ENCODE measurements at regions not wholly inside any gene's neighbourhood (a gene's known extent, or its start where the extent isn't known, plus 50 kb on each side); places are given as distances from the start of the nearest gene placed in this dataset.

DNA sequence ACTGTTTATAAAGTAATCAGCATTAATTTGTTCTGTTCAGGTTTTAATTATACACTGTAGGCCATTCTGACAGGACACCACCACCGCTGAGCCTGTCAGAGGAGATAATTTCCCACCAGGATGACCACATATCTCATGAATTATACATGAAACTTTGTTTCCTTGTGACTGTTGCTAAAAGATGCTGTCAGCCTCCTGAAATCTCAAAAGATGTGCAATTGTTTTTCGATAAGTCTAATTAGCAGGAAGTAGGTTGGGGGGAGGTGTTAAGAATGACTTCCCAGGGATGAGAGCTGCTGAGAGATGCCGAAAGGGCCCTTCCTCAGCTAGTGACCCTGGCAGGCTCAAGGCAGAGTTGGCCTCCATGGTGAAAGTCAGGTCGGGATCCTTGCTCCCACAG, 485.4 kb downstream of the SOX6 start:
- intact Hi-C loops (cut with DNase I): no loop called here
- Histone ChIP-seq H3K27me3 (no peaks in the 10 kb centered on the region), H3K36me3 (replicated peaks in 1 of 2) (no peaks in the 10 kb centered on the region), H3K9me3 (replicated peaks in 1 of 3) (no peaks in the 10 kb centered on the region), H3K4me1 (replicated peaks in 1 of 2) (no peaks in the 10 kb centered on the region), H3K4me3 (no peak overlapping the region), H3K27ac (no peak overlapping the region)
- DNase-seq: no peak
- WGBS, 4 donors: 81 to 95% (median 85%) methylated on average over 4 of the region's 4 CpGs
- TF ChIP-seq POLR2A (IDR thresholded peaks at IDR 0.05): no peak
- TF ChIP-seq, protein P1, sequence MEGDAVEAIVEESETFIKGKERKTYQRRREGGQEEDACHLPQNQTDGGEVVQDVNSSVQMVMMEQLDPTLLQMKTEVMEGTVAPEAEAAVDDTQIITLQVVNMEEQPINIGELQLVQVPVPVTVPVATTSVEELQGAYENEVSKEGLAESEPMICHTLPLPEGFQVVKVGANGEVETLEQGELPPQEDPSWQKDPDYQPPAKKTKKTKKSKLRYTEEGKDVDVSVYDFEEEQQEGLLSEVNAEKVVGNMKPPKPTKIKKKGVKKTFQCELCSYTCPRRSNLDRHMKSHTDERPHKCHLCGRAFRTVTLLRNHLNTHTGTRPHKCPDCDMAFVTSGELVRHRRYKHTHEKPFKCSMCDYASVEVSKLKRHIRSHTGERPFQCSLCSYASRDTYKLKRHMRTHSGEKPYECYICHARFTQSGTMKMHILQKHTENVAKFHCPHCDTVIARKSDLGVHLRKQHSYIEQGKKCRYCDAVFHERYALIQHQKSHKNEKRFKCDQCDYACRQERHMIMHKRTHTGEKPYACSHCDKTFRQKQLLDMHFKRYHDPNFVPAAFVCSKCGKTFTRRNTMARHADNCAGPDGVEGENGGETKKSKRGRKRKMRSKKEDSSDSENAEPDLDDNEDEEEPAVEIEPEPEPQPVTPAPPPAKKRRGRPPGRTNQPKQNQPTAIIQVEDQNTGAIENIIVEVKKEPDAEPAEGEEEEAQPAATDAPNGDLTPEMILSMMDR (IDR thresholded peaks at IDR 0.05): no peak

DNA sequence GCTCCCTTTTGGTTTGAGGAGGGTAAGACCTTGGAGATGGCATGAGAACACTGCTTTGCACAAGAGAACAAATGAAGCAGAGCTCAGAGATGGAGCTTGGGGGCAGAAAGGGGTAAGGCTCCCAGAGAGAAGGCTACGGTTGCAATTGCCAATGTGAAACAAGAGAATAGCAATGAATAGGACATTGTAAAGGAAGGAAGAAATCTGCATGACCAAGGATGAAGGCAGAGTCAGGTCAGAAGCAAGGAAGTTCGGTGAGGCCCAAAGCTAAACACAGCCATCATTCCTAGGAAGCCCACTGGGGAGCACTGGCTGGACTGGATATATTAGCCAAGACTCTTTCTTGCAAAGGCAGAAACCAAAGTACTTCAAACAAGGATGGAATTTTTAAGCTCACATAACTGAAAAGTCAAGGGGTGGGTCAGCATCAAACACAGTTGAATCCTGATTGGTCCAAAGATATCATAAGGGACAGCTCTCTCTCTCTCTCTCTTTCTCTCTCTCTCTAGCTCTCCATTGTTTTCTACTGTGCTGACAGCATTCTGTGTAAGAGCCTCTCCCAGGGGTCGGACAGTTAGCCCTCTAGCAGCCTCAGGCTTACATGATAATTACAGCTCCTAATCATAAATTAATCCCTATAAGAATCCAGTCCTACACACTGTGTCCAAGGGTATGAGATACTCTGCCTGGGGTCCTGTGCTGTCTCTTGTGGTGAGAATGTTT, 484.3 kb downstream of the SOX6 start:
- H3K4me1 ChIP-seq (replicated peaks in 1 of 2): no peaks in the 10 kb centered on the region
- no peaks in the 10 kb centered on the region for H3K27me3 ChIP-seq
- intact Hi-C loops (cut with DNase I): no loop called here
- H3K27ac ChIP-seq: no peak overlapping the region
- H3K4me3 ChIP-seq: no peak overlapping the region
- TF ChIP-seq, protein P1 (IDR thresholded peaks at IDR 0.05): no peak
- TF ChIP-seq POLR2A (IDR thresholded peaks at IDR 0.05): no peak
- no peaks in the 10 kb centered on the region for H3K36me3 ChIP-seq (replicated peaks in 1 of 2)
- 91 to 95% (median 93%) methylated on average over 3 of the region's 3 CpGs for WGBS, 4 donors
- H3K9me3 ChIP-seq (replicated peaks in 1 of 3): no peaks in the 10 kb centered on the region
- DNase-seq: no peak

DNA sequence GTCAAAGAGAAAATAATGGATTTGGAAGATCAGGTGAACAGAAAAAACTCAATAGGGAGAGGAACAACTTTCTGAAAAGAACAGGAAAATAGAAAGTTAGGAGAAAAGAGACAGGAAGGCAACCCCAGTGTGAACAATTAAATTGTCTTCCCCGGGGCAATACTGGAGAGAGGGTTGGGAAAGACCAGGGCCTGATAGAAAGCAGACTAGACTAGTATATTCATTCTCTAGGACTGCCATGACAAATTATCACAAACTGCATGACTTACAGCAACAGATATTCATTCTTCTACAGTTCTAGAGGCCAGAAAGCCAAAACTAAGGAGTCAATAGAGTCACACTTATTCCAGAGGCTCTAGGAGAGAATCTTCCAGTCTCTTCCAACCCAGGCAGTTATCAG, 482.8 kb downstream of the SOX6 start:
- DNase-seq: no peak
- H3K4me1 ChIP-seq (replicated peaks in 1 of 2): no peaks in the 10 kb centered on the region
- no peak overlapping the region for H3K4me3 ChIP-seq
- TF ChIP-seq, protein P1 (IDR thresholded peaks at IDR 0.05): no peak
- no peak for TF ChIP-seq POLR2A (IDR thresholded peaks at IDR 0.05)
- H3K27me3 ChIP-seq: no peaks in the 10 kb centered on the region
- 78 to 83% (median 82%) methylated on average over 1 of the region's 1 CpG for WGBS, 4 donors
- intact Hi-C loops (cut with DNase I): no loop called here
- H3K27ac ChIP-seq: no peak overlapping the region
- no peaks in the 10 kb centered on the region for H3K36me3 ChIP-seq (replicated peaks in 1 of 2)
- no peaks in the 10 kb centered on the region for H3K9me3 ChIP-seq (replicated peaks in 1 of 3)

DNA sequence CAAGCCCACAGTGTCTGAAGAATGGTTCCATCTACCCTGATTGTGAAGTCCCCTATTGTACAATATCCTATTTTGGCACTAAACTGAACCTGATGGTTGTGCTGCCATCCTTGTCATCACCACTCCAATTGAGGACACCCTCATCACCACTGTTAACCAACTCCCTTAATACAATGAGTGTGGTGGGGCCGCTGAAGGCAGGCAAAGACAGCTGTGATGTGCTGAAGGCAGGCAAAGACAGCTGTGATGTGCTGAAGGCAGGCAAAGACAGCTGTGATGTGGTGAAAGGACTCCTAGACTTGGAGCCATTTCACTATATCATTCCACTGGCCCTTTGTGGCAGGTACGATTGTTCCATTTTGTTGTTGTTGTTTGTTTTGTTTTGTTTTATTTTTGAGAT, 481.6 kb downstream of the SOX6 start:
- Histone ChIP-seq H3K4me1 (replicated peaks in 1 of 2) (no peaks in the 10 kb centered on the region), H3K36me3 (replicated peaks in 1 of 2) (no peaks in the 10 kb centered on the region), H3K4me3 (no peak overlapping the region), H3K27me3 (no peaks in the 10 kb centered on the region), H3K27ac (no peak overlapping the region), H3K9me3 (replicated peaks in 1 of 3) (no peaks in the 10 kb centered on the region)
- WGBS, 4 donors: 88 to 98% (median 93%) methylated on average over 2 of the region's 2 CpGs
- no peak for DNase-seq
- intact Hi-C loops (cut with DNase I): no loop called here
- TF ChIP-seq, protein P1 (IDR thresholded peaks at IDR 0.05): no peak
- TF ChIP-seq POLR2A (IDR thresholded peaks at IDR 0.05): no peak
